ENCODE measurements at regions not wholly inside any gene's neighbourhood (a gene's known extent, or its start where the extent isn't known, plus 50 kb on each side); places are given as distances from the start of the nearest gene placed in this dataset.
"Not testable (repeated sequence)": the region's sequence is repeated elsewhere in the genome, so short reads cannot be mapped to it uniquely, and the experiment has no call there.

GRCh38 chr10:90066435-90066834 lies 365.0 kb downstream of the KIF20B start:
- no peak for DNase-seq
- Histone ChIP-seq H3K9me3 (no peaks in the 10 kb centered on the region), H3K27me3 (replicated peaks in 1 of 2; ENCODE audit: control insufficient read depth in 2 of 2, extremely low read depth in 1 of 2, insufficient read depth in 2 of 2, low read length in 1 of 2) (no peaks in the 10 kb centered on the region), H3K4me3 (ENCODE audit: control insufficient read depth in 1 of 2, extremely low read depth in 1 of 2, low read length in 1 of 2) (no peak overlapping the region), H3K4me1 (ENCODE audit: control insufficient read depth in 1 of 2, extremely low read depth in 1 of 2, insufficient read depth in 2 of 2, low read length in 2 of 2) (no peaks in the 10 kb centered on the region), H3K27ac (ENCODE audit: low read length) (no peak overlapping the region), H3K36me3 (ENCODE audit: control insufficient read depth in 2 of 2, extremely low read depth in 1 of 2, insufficient read depth in 1 of 2, low read length in 1 of 2) (no peaks in the 10 kb centered on the region)
- Mint-ChIP-seq H3K27me3 (peaks cover under 1 to 1% of the 10 kb centered on the region in 2 donors), H3K36me3 (no peaks in the 10 kb centered on the region), H3K27ac (no peak overlapping the region), H3K4me3 (no peak overlapping the region), H3K9me3 (no peaks in the 10 kb centered on the region), H3K4me1 (no peaks in the 10 kb centered on the region)
- ChIA-PET POLR2A (no interaction called here), CTCF (no interaction called here)
- WGBS (ENCODE audit: insufficient coverage) = no CpG with 5 or more reads among the region's 2 CpGs
- no peak for ATAC-seq (replicated peaks in 1 of 4)

GRCh38 chr10:90075995-90076394 lies 374.6 kb downstream of the KIF20B start:
- Mint-ChIP-seq H3K36me3 (no peaks in the 10 kb centered on the region), H3K27ac (no peak overlapping the region), H3K4me1 (no peaks in the 10 kb centered on the region), H3K9me3 (peaks cover 0 to 4% (median 0%) of the 10 kb centered on the region in 3 donors), H3K4me3 (no peak overlapping the region), H3K27me3 (peaks cover 3 to 7% of the 10 kb centered on the region in 2 donors)
- ATAC-seq (replicated peaks in 1 of 4) (no peak), DNase-seq (no peak)
- H3K9me3 ChIP-seq = no peaks in the 10 kb centered on the region
- CTCF ChIA-PET = no interaction called here
- peaks cover 0 to 10% of the 10 kb centered on the region in 2 experiments for H3K27me3 ChIP-seq (replicated peaks in 1 of 2; ENCODE audit: control insufficient read depth in 2 of 2, extremely low read depth in 1 of 2, insufficient read depth in 2 of 2, low read length in 1 of 2)
- no peaks in the 10 kb centered on the region for H3K36me3 ChIP-seq (ENCODE audit: control insufficient read depth in 2 of 2, extremely low read depth in 1 of 2, insufficient read depth in 1 of 2, low read length in 1 of 2)
- H3K4me3 ChIP-seq (ENCODE audit: control insufficient read depth in 1 of 2, extremely low read depth in 1 of 2, low read length in 1 of 2) = no peak overlapping the region
- POLR2A ChIA-PET = no interaction called here
- no peak overlapping the region for H3K27ac ChIP-seq (ENCODE audit: low read length)
- WGBS (ENCODE audit: insufficient coverage) = no CpG with 5 or more reads among the region's 2 CpGs
- H3K4me1 ChIP-seq (ENCODE audit: control insufficient read depth in 1 of 2, extremely low read depth in 1 of 2, insufficient read depth in 2 of 2, low read length in 2 of 2) = no peaks in the 10 kb centered on the region

GRCh38 chr10:90079819-90080218 lies 378.4 kb downstream of the KIF20B start:
- H3K27ac ChIP-seq (ENCODE audit: low read length) = no peak overlapping the region
- CTCF ChIA-PET = no interaction called here
- H3K27me3 ChIP-seq (replicated peaks in 1 of 2; ENCODE audit: control insufficient read depth in 2 of 2, extremely low read depth in 1 of 2, insufficient read depth in 2 of 2, low read length in 1 of 2) = peaks cover 0 to 10% of the 10 kb centered on the region in 2 experiments
- POLR2A ChIA-PET = no interaction called here
- no peaks in the 10 kb centered on the region for H3K9me3 ChIP-seq
- Mint-ChIP-seq H3K9me3 (peaks cover 0 to 4% (median 0%) of the 10 kb centered on the region in 3 donors), H3K27ac (no peak overlapping the region), H3K36me3 (no peaks in the 10 kb centered on the region), H3K27me3 (peaks cover 0 to 5% of the 10 kb centered on the region in 2 donors), H3K4me3 (no peak overlapping the region), H3K4me1 (no peaks in the 10 kb centered on the region)
- ATAC-seq (replicated peaks in 1 of 4) (no peak), DNase-seq (no peak)
- WGBS (ENCODE audit: insufficient coverage) = 67% methylated on average over 1 of the region's 2 CpGs
- no peak overlapping the region for H3K4me3 ChIP-seq (ENCODE audit: control insufficient read depth in 1 of 2, extremely low read depth in 1 of 2, low read length in 1 of 2)
- no peaks in the 10 kb centered on the region for H3K36me3 ChIP-seq (ENCODE audit: control insufficient read depth in 2 of 2, extremely low read depth in 1 of 2, insufficient read depth in 1 of 2, low read length in 1 of 2)
- no peaks in the 10 kb centered on the region for H3K4me1 ChIP-seq (ENCODE audit: control insufficient read depth in 1 of 2, extremely low read depth in 1 of 2, insufficient read depth in 2 of 2, low read length in 2 of 2)

- H3K4me1 ChIP-seq (ENCODE audit: control insufficient read depth in 1 of 2, extremely low read depth in 1 of 2, insufficient read depth in 2 of 2, low read length in 2 of 2); H3K4me3 ChIP-seq (ENCODE audit: control insufficient read depth in 1 of 2, extremely low read depth in 1 of 2, low read length in 1 of 2); H3K4me1 Mint-ChIP-seq; H3K27ac ChIP-seq (ENCODE audit: low read length); H3K27me3 ChIP-seq (replicated peaks in 1 of 2; ENCODE audit: control insufficient read depth in 2 of 2, extremely low read depth in 1 of 2, insufficient read depth in 2 of 2, low read length in 1 of 2); POLR2A ChIA-PET; H3K9me3 ChIP-seq; H3K27ac Mint-ChIP-seq; H3K4me3 Mint-ChIP-seq; DNase-seq; H3K9me3 Mint-ChIP-seq; H3K27me3 Mint-ChIP-seq; H3K36me3 ChIP-seq (ENCODE audit: control insufficient read depth in 2 of 2, extremely low read depth in 1 of 2, insufficient read depth in 1 of 2, low read length in 1 of 2); ATAC-seq (replicated peaks in 1 of 4); H3K36me3 Mint-ChIP-seq: not testable (repeated sequence)
- CTCF ChIA-PET = interaction anchor here (0.6 kb wide), 3 partner anchors 304 to 591 kb away, joined by 4 to 8 read pairs (median 4); no protein-coding TSS in a partner anchor
- no CpG with 5 or more reads among the region's 2 CpGs for WGBS (ENCODE audit: insufficient coverage)
These were observed 385.3 kb downstream of the KIF20B start for GRCh38 chr10:90086606-90087190.

- H3K27ac Mint-ChIP-seq = no peak overlapping the region
- ATAC-seq (replicated peaks in 1 of 4) = no peak
- Histone ChIP-seq H3K9me3 (no peaks in the 10 kb centered on the region), H3K4me1 (ENCODE audit: control insufficient read depth in 1 of 2, extremely low read depth in 1 of 2, insufficient read depth in 2 of 2, low read length in 2 of 2) (no peaks in the 10 kb centered on the region), H3K27ac (ENCODE audit: low read length) (no peak overlapping the region), H3K4me3 (ENCODE audit: control insufficient read depth in 1 of 2, extremely low read depth in 1 of 2, low read length in 1 of 2) (no peak overlapping the region), H3K36me3 (ENCODE audit: control insufficient read depth in 2 of 2, extremely low read depth in 1 of 2, insufficient read depth in 1 of 2, low read length in 1 of 2) (no peaks in the 10 kb centered on the region), H3K27me3 (replicated peaks in 1 of 2; ENCODE audit: control insufficient read depth in 2 of 2, extremely low read depth in 1 of 2, insufficient read depth in 2 of 2, low read length in 1 of 2) (no peaks in the 10 kb centered on the region)
- no CpG with 5 or more reads among the region's 2 CpGs for WGBS (ENCODE audit: insufficient coverage)
- H3K9me3 Mint-ChIP-seq = no peaks in the 10 kb centered on the region
- DNase-seq = no peak
- no peaks in the 10 kb centered on the region for H3K27me3 Mint-ChIP-seq
- H3K4me3 Mint-ChIP-seq = no peak overlapping the region
- POLR2A ChIA-PET = no interaction called here
- no peaks in the 10 kb centered on the region for H3K36me3 Mint-ChIP-seq
- H3K4me1 Mint-ChIP-seq = no peaks in the 10 kb centered on the region
- CTCF ChIA-PET = interaction anchor here (0.6 kb wide), 3 partner anchors 304 to 591 kb away, joined by 4 to 8 read pairs (median 4); no protein-coding TSS in a partner anchor
These were observed 386.0 kb downstream of the KIF20B start for GRCh38 chr10:90087197-90088023.

GRCh38 chr10:90088024-90088317 lies 386.6 kb downstream of the KIF20B start:
- Mint-ChIP-seq H3K36me3 (no peaks in the 10 kb centered on the region), H3K9me3 (no peaks in the 10 kb centered on the region), H3K4me1 (no peaks in the 10 kb centered on the region), H3K27ac (no peak overlapping the region), H3K4me3 (no peak overlapping the region), H3K27me3 (no peaks in the 10 kb centered on the region)
- Histone ChIP-seq H3K27ac (ENCODE audit: low read length) (no peak overlapping the region), H3K4me1 (ENCODE audit: control insufficient read depth in 1 of 2, extremely low read depth in 1 of 2, insufficient read depth in 2 of 2, low read length in 2 of 2) (no peaks in the 10 kb centered on the region), H3K9me3 (no peaks in the 10 kb centered on the region), H3K4me3 (ENCODE audit: control insufficient read depth in 1 of 2, extremely low read depth in 1 of 2, low read length in 1 of 2) (no peak overlapping the region), H3K36me3 (ENCODE audit: control insufficient read depth in 2 of 2, extremely low read depth in 1 of 2, insufficient read depth in 1 of 2, low read length in 1 of 2) (no peaks in the 10 kb centered on the region), H3K27me3 (replicated peaks in 1 of 2; ENCODE audit: control insufficient read depth in 2 of 2, extremely low read depth in 1 of 2, insufficient read depth in 2 of 2, low read length in 1 of 2) (no peaks in the 10 kb centered on the region)
- ChIA-PET POLR2A (no interaction called here), CTCF (no interaction called here)
- no CpG with 5 or more reads among the region's 4 CpGs for WGBS (ENCODE audit: insufficient coverage)
- no peak for DNase-seq
- no peak for ATAC-seq (replicated peaks in 1 of 4)

All from T-cell (primary cell).